Heart right ventricle (tissue), 16 donors: ENCODE measurements at regions not wholly inside any gene's neighbourhood (a gene's known extent, or its start where the extent isn't known, plus 50 kb on each side); places are given as distances from the start of the nearest gene placed in this dataset.

Experiments used
- ATAC-seq, 8 donors: fragments of 200-7000 bp; cut with Tn5 transposase; one replicate each; pipeline ENCODE4 v1.9.1; 2020; ENCODE audit warnings: mild to moderate bottlenecking in 8 of 8, moderate library complexity in 8 of 8, moderate number of reproducible peaks in 1 of 8
- DNase-seq, 2 donors: peaks; one replicate each; pipeline ENCODE4 v3.0.0-alpha.2; 2020
- H3K27ac ChIP-seq, 10 donors: fragments of 200-600 bp; sonication (generic) in 2 of 10; one replicate each; pipeline versions ENCODE4 v1.5.0 to v1.8.0; 2020 to 2022; ENCODE audit warnings: mild to moderate bottlenecking in 3 of 10
- H3K27me3 ChIP-seq, 7 donors: fragments of 200-600 bp; one replicate each; pipeline ENCODE4 v1.8.0; 2021 to 2022; ENCODE audit warnings: mild to moderate bottlenecking in 2 of 7
- H3K36me3 ChIP-seq, 9 donors: fragments of 200-600 bp; sonication (generic) in 1 of 9; one replicate each; pipeline versions ENCODE4 v1.5.0 to v1.8.0; 2020 to 2022; ENCODE audit warnings: mild to moderate bottlenecking in 2 of 9
- H3K4me1 ChIP-seq, 9 donors: fragments of 200-600 bp; sonication (generic) in 1 of 9; one replicate each; pipeline versions ENCODE4 v1.5.0 to v1.8.0; 2020 to 2022; ENCODE audit warnings: mild to moderate bottlenecking in 4 of 9
- H3K4me3 ChIP-seq, 10 donors: fragments of 200-600 bp; sonication (generic) in 2 of 10; one replicate each; pipeline versions ENCODE4 v1.5.0 to v1.8.0; 2020 to 2022; ENCODE audit warnings: mild to moderate bottlenecking in 7 of 10, moderate library complexity in 2 of 10
- H3K9me3 ChIP-seq, 11 donors: fragments of 200-600 bp in 10 of 11; sonication (generic) in 2 of 11; one replicate each; pipeline versions ENCODE4 v1.5.0 to v1.8.0; 2013 to 2022; ENCODE audit warnings: mild to moderate bottlenecking in 2 of 11, control low read depth in 1 of 11, moderate library complexity in 1 of 11
- WGBS, 2 donors: extraction: QIAGEN DNeasy Blood & Tissue Kit; methylation state at CpG; one replicate each; pipeline ENCODE4 v1.1.7; 2013; ENCODE audit warnings: inconsistent platforms in 1 of 2; 5-methylcytosine and 5-hydroxymethylcytosine counted together
- intact Hi-C, 10 donors: fragments of 100-400 bp; cut with DNase I; formaldehyde crosslinking; loops; one replicate each; pipeline versions ENCODE4 v1.11.1 to v1.14.2; 2022
- TF ChIP-seq, protein P1 (sequence below), 9 donors: fragments of 200-600 bp; sonication (generic) in 2 of 9; IDR thresholded peaks; one replicate each; pipeline versions ENCODE4 v1.5.0 to v1.8.0; 2021 to 2022; ENCODE audit warnings: antibody characterized with exemption in 9 of 9, mild to moderate bottlenecking in 5 of 9, moderate library complexity in 1 of 9
- donor health status: Arrhythmogenic right ventricular cardiomyopathy.
- donor health status: ischemic (EF 13 %, LVEDD 7.1; RV severe dilation, severe dysfunction).
- donor health status: healthy with polysubstance abuse.
- donor health status: DM: no; HTN: yes; CAD: no.
- donor health status: DM: no; HTN: no; CAD: no.
- donor health status: ischemic (EF 25% LVEDD 6.9; RV normal size, moderate dysfunction).
- donor health status: ischemic (EF 25% LVEDD 5.7; RV mildly dilated, moderate dysfunction).
- donor health status: healthy.
- donor health status: DM: yes; HTN: yes; CAD: no.
- donor health status: Ischemic cardiomyopathy.
- donor health status: ischemic (EF 35%, LVEDD 5.7; RV mildly dilated, moderate dysfunction).
- donor health status: nonischemic (EF 11% LVEDD 7.7; RV severe dilation, severe dysfunction).
- donor health status: DM: yes; HTN: yes; CAD: no.
- donor health status: PGD.
- donor health status: ischemic (EF 29% LVEDD 5.4; RV normal size, mild dysfunction).
- donor health status: nonischemic (EF 23%, LVEDD 6.1; RV moderate dilation, normal function).

DNA sequence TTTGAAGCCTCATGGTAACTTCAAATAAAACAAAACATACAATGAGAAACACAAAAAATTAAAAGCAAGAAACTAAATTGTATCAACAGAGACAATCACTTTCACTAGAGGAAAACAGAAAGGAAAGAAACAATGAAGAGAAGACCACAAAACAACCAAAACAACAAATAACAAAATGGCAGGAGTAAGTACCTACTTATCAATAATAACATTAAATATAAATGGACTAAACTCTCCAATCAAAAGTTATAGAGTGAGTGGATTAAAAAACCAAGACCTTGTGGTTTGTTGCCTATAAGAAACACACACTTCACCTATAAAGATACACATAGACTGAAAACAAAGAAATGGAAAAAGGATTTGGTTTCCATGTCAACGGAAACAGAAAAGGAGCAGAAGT is 830.1 kb upstream of the TMEFF2 start:
- no peak overlapping the region for H3K27ac ChIP-seq
- no peak overlapping the region for H3K4me3 ChIP-seq
- peaks cover 0 to 28% (median 0%) of the 10 kb centered on the region in 11 donors for H3K9me3 ChIP-seq
- H3K4me1 ChIP-seq, result no peaks in the 10 kb centered on the region
- intact Hi-C loops, result no loop called here
- no peaks in the 10 kb centered on the region for H3K27me3 ChIP-seq
- no peaks in the 10 kb centered on the region for H3K36me3 ChIP-seq
- TF ChIP-seq, protein P1, sequence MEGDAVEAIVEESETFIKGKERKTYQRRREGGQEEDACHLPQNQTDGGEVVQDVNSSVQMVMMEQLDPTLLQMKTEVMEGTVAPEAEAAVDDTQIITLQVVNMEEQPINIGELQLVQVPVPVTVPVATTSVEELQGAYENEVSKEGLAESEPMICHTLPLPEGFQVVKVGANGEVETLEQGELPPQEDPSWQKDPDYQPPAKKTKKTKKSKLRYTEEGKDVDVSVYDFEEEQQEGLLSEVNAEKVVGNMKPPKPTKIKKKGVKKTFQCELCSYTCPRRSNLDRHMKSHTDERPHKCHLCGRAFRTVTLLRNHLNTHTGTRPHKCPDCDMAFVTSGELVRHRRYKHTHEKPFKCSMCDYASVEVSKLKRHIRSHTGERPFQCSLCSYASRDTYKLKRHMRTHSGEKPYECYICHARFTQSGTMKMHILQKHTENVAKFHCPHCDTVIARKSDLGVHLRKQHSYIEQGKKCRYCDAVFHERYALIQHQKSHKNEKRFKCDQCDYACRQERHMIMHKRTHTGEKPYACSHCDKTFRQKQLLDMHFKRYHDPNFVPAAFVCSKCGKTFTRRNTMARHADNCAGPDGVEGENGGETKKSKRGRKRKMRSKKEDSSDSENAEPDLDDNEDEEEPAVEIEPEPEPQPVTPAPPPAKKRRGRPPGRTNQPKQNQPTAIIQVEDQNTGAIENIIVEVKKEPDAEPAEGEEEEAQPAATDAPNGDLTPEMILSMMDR (IDR thresholded peaks at IDR 0.05), result no peak
- no peak for DNase-seq
- ATAC-seq, result no peak
- WGBS, 2 donors, result 85% methylated on average over 1 of the region's 1 CpG

DNA sequence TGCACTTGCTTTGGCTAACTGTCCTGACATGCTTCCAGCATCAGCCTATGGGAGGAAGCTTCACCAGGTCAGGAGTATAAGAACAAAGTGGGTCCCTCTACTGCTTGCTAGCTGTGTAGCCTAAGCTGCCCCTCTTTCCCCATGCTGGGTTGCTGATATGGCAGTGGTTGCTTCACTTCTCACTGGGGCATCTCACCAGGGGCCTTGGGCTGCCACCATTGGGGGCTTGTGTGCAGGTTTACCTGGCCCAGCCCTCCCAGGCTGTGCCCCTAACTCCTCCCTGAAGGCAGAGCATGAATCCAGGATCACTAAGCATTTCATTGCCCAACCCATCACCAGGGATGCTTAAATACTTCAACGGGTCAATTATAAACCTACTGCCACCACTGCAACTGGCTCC is 817.1 kb upstream of the TMEFF2 start:
- Histone ChIP-seq H3K27me3 (no peaks in the 10 kb centered on the region), H3K9me3 (peaks cover 0 to 12% (median 0%) of the 10 kb centered on the region in 11 donors), H3K27ac (no peak overlapping the region), H3K4me1 (no peaks in the 10 kb centered on the region), H3K36me3 (no peaks in the 10 kb centered on the region), H3K4me3 (no peak overlapping the region)
- DNase-seq, result no peak
- ATAC-seq, result no peak
- 87 to 90% methylated on average over 1 of the region's 1 CpG for WGBS, 2 donors
- intact Hi-C loops, result no loop called here
- TF ChIP-seq, protein P1 (IDR thresholded peaks at IDR 0.05), result no peak

DNA sequence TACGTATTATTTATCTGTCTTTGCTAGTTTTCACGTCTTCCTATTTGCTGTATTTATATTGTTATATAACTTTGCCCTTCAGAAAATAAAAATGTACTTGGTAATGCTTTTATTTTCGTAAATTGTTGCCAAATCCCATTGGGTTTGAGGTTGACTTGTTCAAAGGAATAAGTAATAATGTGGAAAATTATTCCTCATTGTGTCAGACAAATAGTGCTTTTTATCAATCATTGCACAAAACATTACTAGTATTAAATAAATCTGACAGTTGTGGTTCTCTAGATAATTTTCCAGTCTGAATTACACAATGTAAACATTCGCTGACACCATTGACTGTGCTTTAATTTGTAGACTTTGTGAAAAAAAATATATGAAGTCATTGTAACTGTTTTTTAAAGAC is 798.3 kb upstream of the TMEFF2 start:
- Histone ChIP-seq H3K27ac (no peak overlapping the region), H3K36me3 (no peaks in the 10 kb centered on the region), H3K4me1 (no peaks in the 10 kb centered on the region), H3K27me3 (no peaks in the 10 kb centered on the region), H3K4me3 (no peak overlapping the region), H3K9me3 (peaks cover 0 to 11% (median 4%) of the 10 kb centered on the region in 11 donors)
- DNase-seq, result no peak
- TF ChIP-seq, protein P1 (IDR thresholded peaks at IDR 0.05), result no peak
- 71 to 79% methylated on average over 4 of the region's 4 CpGs for WGBS, 2 donors
- ATAC-seq, result no peak
- intact Hi-C loops, result no loop called here

DNA sequence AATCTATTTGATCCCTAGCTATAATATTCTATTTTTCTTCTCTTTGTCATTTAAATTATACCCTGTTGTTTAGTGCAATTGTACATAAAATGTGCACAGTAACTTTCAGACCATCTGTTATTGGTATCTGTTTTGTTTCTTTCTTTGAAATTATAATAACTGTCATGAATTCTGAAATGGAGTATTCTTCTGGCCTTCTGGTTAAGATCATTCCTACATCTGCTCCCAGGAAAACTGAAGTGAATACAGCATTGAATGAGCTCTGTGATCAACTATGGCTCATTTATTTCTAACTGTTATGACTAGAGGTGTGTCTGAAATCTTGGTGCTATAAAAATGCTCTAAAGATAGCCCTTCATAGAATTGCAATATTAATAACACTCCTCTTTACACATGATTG is 788.4 kb upstream of the TMEFF2 start:
- DNase-seq, result no peak
- ATAC-seq, result no peak
- Histone ChIP-seq H3K36me3 (no peaks in the 10 kb centered on the region), H3K4me1 (no peaks in the 10 kb centered on the region), H3K27me3 (no peaks in the 10 kb centered on the region), H3K27ac (no peak overlapping the region), H3K4me3 (no peak overlapping the region), H3K9me3 (peaks cover 0 to 15% (median 2%) of the 10 kb centered on the region in 11 donors)
- intact Hi-C loops, result no loop called here
- TF ChIP-seq, protein P1 (IDR thresholded peaks at IDR 0.05), result no peak

DNA sequence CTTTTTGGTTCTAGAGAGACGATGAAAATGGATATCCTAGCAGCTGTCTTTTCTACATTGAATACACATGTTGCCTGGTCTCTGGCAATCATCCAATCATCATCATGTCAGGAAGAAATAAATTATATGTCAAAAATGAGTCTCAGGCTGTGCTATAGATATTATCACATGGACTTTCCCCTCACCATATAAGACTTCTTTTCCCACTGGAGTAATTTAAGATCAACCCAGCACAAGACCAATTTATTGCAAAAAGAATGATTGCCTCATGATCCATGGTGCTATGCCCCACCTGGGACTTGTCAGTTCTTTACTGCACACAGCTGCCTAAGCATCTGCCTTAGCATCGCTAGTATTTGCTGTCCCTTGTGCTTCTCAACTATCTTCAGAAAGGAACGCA is 783.7 kb upstream of the TMEFF2 start:
- H3K9me3 ChIP-seq, result peaks cover 0 to 4% (median 0%) of the 10 kb centered on the region in 11 donors
- intact Hi-C loops, result no loop called here
- DNase-seq (no peak), ATAC-seq (no peak)
- no peaks in the 10 kb centered on the region for H3K4me1 ChIP-seq
- H3K27me3 ChIP-seq, result no peaks in the 10 kb centered on the region
- no peaks in the 10 kb centered on the region for H3K36me3 ChIP-seq
- 63 to 68% methylated on average over 3 of the region's 3 CpGs for WGBS, 2 donors
- H3K4me3 ChIP-seq, result no peak overlapping the region
- H3K27ac ChIP-seq, result no peak overlapping the region
- TF ChIP-seq, protein P1 (IDR thresholded peaks at IDR 0.05), result no peak
